Keratinocyte (primary cell): ENCODE measurements at regions not wholly inside any gene's neighbourhood (a gene's known extent, or its start where the extent isn't known, plus 50 kb on each side); places are given as distances from the start of the nearest gene placed in this dataset.

Experiments
- DNase-seq: peaks from one replicate; pipeline ENCODE4 v3.0.0-alpha.2; 2011; ENCODE audit warnings: low read depth, missing footprints, low spot score
- FAIRE-seq: peaks from 2 replicates; lab custom pipeline; 2011; peaks lifted over from hg19 to GRCh38; lab: Jason Lieb, UNC
- H2AFZ ChIP-seq: 2 replicates; pipeline ENCODE4 v1.6.0; 2012; ENCODE audit warnings: low read length, control low read depth, inconsistent platforms; ENCODE audit not compliant: control insufficient read depth
- H3K27ac ChIP-seq: 2 replicates; pipeline ENCODE4 v1.5.1; 2011; ENCODE audit warnings: low read length; ENCODE audit not compliant: control insufficient read depth, insufficient read depth
- H3K27me3 ChIP-seq: 3 replicates; pipeline ENCODE4 v1.6.0; 2011; ENCODE audit warnings: low read length; ENCODE audit not compliant: control insufficient read depth, insufficient read depth; ENCODE audit errors: extremely low read depth
- H3K36me3 ChIP-seq, 2 experiments: 2 replicates in 1 of 2; 3 replicates in 1 of 2; pipeline ENCODE4 v1.5.1; 2011; ENCODE audit warnings: low read length in 2 of 2, mild to moderate bottlenecking in 1 of 2; ENCODE audit not compliant: control insufficient read depth in 2 of 2, insufficient read depth in 2 of 2; ENCODE audit errors: extremely low read depth in 1 of 2
- H3K4me1 ChIP-seq: 3 replicates; pipeline ENCODE4 v1.5.1; 2011; ENCODE audit warnings: low read length; ENCODE audit not compliant: control insufficient read depth, insufficient read depth; ENCODE audit errors: extremely low read depth
- H3K4me2 ChIP-seq: 3 replicates; pipeline ENCODE4 v1.6.0; 2011; ENCODE audit warnings: low read depth, low read length; ENCODE audit not compliant: control insufficient read depth, insufficient read depth; ENCODE audit errors: extremely low read depth
- H3K4me3 ChIP-seq, 3 experiments: fragments of 200-600 bp in 1 of 3; sonication (generic) in 1 of 3; 2 replicates in 2 of 3; 3 replicates in 1 of 3; pipeline ENCODE4 v1.5.1; 2011 to 2016; ENCODE audit warnings: low read length in 3 of 3, mild to moderate bottlenecking in 3 of 3, control low read depth in 2 of 3, inconsistent platforms in 1 of 3, low read depth in 1 of 3, mixed read lengths in 1 of 3, mixed run types in 1 of 3, moderate library complexity in 1 of 3; ENCODE audit not compliant: control insufficient read depth in 2 of 3, insufficient read depth in 2 of 3; ENCODE audit errors: extremely low read depth in 1 of 3
- H3K79me2 ChIP-seq: 2 replicates; pipeline ENCODE4 v1.6.0; 2012; ENCODE audit warnings: low read length; ENCODE audit not compliant: control insufficient read depth, insufficient read depth
- H3K9ac ChIP-seq: 3 replicates; pipeline ENCODE4 v1.6.0; 2011; ENCODE audit warnings: low read length; ENCODE audit not compliant: control insufficient read depth, insufficient read depth; ENCODE audit errors: extremely low read depth
- H3K9me1 ChIP-seq: 3 replicates; pipeline ENCODE4 v1.6.0; 2011; ENCODE audit warnings: low read length; ENCODE audit not compliant: control insufficient read depth, insufficient read depth; ENCODE audit errors: extremely low read depth
- H3K9me3 ChIP-seq: 2 replicates; pipeline ENCODE4 v1.5.1; 2012; ENCODE audit warnings: low read depth, low read length; ENCODE audit not compliant: control insufficient read depth
- H4K20me1 ChIP-seq: 3 replicates; pipeline ENCODE4 v1.6.0; 2011; ENCODE audit warnings: low read length; ENCODE audit not compliant: control insufficient read depth, insufficient read depth; ENCODE audit errors: extremely low read depth
- EZH2 ChIP-seq: IDR thresholded peaks from one replicate; pipeline ENCODE4 v1.6.1; 2012; ENCODE audit warnings: inconsistent platforms, mild to moderate bottlenecking, low read length, moderate library complexity
- dilution Hi-C: fragments of 300-500 bp; cut with MboI; formaldehyde crosslinking; loops from one replicate; pipeline ENCODE4 v1.7.0; 2020; ENCODE audit warnings: low sequenced_read_pairs; ENCODE audit not compliant: extremely low pct_ligation_motif_present
- TF ChIP-seq, protein P1 (sequence below), 3 experiments: IDR thresholded peaks in 1 of 3; conservative IDR thresholded peaks in 1 of 3; optimal IDR thresholded peaks in 1 of 3; 2 replicates in 2 of 3; 3 replicates in 1 of 3; pipeline versions ENCODE3 to v1.5.1; 2011; ENCODE audit warnings: low read length in 3 of 3, mild to moderate bottlenecking in 3 of 3, moderate library complexity in 2 of 3, control low read depth in 1 of 3, inconsistent platforms in 1 of 3; ENCODE audit not compliant: insufficient read depth in 2 of 3; ENCODE audit errors: extremely low read depth in 1 of 3

DNA sequence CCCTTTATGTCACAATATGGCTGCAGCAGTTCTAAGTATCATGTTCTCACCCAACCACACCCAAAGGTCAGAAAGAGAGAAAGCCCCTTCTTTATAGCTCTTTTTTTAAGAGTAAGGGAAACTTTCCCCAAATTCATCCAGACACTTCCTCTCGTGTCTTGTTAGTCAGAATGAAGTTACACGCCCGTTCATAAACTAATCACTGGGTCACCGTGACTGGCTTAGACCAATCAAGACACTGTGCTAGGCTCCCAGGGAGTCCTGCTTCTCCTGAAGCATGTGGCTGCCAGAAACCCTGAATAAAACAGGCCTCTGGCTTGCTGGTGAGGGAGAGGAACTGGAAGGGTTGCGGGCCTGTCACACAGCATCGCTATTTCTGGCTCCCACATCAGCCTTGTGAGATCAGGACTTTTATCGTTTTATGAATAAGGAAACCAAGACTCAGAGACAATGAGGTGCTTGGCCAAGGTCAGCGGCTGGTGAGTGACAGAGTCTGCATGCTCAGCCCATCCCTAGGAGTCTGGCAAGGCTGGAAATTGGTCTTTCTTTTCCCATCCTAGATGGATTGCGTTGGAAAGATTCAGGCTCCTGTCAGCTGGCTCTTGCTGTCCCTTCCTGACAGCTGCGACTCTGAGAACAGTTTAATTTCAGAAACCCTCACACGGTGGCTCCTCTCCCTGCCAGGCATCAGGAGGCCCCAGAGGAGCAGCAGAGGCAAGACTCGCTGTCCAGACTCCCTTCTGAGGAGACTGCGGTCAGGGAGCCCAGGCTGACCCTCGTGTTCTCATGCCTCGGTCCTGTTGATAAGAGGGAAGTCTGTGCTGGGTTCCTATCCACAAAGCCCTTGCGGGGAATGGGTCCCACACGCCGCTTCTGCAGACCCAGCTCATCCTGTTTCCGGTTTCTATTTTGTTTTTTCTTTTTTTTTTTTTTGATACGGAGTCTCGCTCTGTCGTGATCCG is 104.5 kb upstream of the TAF1B start:
- H3K9me1 ChIP-seq: no peaks in the 10 kb centered on the region
- H2AFZ ChIP-seq: no peak overlapping the region
- no peaks in the 10 kb centered on the region for H3K36me3 ChIP-seq
- H4K20me1 ChIP-seq: no peaks in the 10 kb centered on the region
- peaks cover 3% of the 10 kb centered on the region for H3K4me1 ChIP-seq
- no peak overlapping the region for H3K27ac ChIP-seq
- TF ChIP-seq EZH2: no peak
- H3K27me3 ChIP-seq: no peaks in the 10 kb centered on the region
- no peak overlapping the region for H3K4me2 ChIP-seq
- FAIRE-seq (no peak), DNase-seq (no peak)
- H3K9me3 ChIP-seq: no peaks in the 10 kb centered on the region
- no peaks in the 10 kb centered on the region for H3K79me2 ChIP-seq
- dilution Hi-C loops: no loop called here
- H3K4me3 ChIP-seq: no peak overlapping the region
- no peak overlapping the region for H3K9ac ChIP-seq

DNA sequence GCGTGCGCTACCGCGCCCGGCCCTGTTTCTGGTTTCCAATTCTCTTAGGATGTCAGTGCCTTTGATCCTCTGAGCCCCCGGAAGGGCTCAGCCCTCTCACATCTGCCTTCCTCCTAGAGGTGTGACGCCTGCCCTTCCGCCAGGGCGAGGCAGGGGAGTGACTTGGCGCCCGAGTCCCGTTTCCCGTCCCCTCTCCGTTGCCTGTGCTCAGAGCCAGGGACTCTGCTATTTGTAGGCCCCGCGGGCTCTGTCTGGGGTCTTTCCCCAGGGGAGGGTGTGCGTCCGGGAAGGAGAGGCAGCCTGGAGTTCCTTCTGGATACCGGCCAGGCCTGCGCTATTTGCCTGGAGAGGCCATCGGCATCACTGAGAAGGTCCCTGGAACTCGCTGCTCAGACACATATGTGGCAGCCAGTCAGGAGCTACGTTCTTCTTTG is 103.7 kb upstream of the TAF1B start:
- no peak overlapping the region for H3K4me2 ChIP-seq
- H2AFZ ChIP-seq: no peak overlapping the region
- FAIRE-seq: no peak
- no peak for DNase-seq
- H3K9ac ChIP-seq: no peak overlapping the region
- H4K20me1 ChIP-seq: no peaks in the 10 kb centered on the region
- no peaks in the 10 kb centered on the region for H3K9me1 ChIP-seq
- no peaks in the 10 kb centered on the region for H3K27me3 ChIP-seq
- H3K9me3 ChIP-seq: no peaks in the 10 kb centered on the region
- peaks cover 3% of the 10 kb centered on the region for H3K4me1 ChIP-seq
- no peak for TF ChIP-seq EZH2
- TF ChIP-seq, protein P1, sequence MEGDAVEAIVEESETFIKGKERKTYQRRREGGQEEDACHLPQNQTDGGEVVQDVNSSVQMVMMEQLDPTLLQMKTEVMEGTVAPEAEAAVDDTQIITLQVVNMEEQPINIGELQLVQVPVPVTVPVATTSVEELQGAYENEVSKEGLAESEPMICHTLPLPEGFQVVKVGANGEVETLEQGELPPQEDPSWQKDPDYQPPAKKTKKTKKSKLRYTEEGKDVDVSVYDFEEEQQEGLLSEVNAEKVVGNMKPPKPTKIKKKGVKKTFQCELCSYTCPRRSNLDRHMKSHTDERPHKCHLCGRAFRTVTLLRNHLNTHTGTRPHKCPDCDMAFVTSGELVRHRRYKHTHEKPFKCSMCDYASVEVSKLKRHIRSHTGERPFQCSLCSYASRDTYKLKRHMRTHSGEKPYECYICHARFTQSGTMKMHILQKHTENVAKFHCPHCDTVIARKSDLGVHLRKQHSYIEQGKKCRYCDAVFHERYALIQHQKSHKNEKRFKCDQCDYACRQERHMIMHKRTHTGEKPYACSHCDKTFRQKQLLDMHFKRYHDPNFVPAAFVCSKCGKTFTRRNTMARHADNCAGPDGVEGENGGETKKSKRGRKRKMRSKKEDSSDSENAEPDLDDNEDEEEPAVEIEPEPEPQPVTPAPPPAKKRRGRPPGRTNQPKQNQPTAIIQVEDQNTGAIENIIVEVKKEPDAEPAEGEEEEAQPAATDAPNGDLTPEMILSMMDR (optimal IDR thresholded peaks at IDR 0.05 in 1 of 3, IDR thresholded peaks at IDR 0.05 in 1 of 3, conservative IDR thresholded peaks at IDR 0.05 in 1 of 3; ENCODE audit: extremely low read depth in 1 of 3, insufficient read depth in 2 of 3, low read length in 3 of 3): no peak
- no peak overlapping the region for H3K4me3 ChIP-seq
- no peak overlapping the region for H3K27ac ChIP-seq
- no peaks in the 10 kb centered on the region for H3K79me2 ChIP-seq
- no peaks in the 10 kb centered on the region for H3K36me3 ChIP-seq
- dilution Hi-C loops: no loop called here
